ENCODE measurements at regions not wholly inside any gene's neighbourhood (a gene's known extent, or its start where the extent isn't known, plus 50 kb on each side); places are given as distances from the start of the nearest gene placed in this dataset.

GRCh38 chr11:101277036-101277435, 147.4 kb upstream of the PGR start:
- no peaks in the 10 kb centered on the region for H3K27me3 ChIP-seq (ENCODE audit: control insufficient read depth in 2 of 2, insufficient read depth in 2 of 2, low read length in 2 of 2)
- whole genome bisulfite sequencing (ENCODE audit: insufficient coverage): no CpG with 5 or more reads among the region's 1 CpG
- intact Hi-C loops (cut with micrococcal nuclease): no loop called here

GRCh38 chr11:101269990-101270660, 140.5 kb upstream of the PGR start:
- no peak for DNase-seq
- H3K4me3 Mint-ChIP-seq: no peak overlapping the region
- no peaks in the 10 kb centered on the region for H3K4me1 Mint-ChIP-seq
- intact Hi-C loops (cut with micrococcal nuclease): no loop called here
- Histone ChIP-seq H3K4me2 (replicated peaks; ENCODE audit: extremely low read depth, low read length, poor library complexity, severe bottlenecking) (no peak overlapping the region), H4K20me1 (ENCODE audit: insufficient read depth, low read length) (no peaks in the 10 kb centered on the region), H2AFZ (ENCODE audit: insufficient read depth, low read depth, low read length, poor library complexity, severe bottlenecking) (no peak overlapping the region), H3K36me3 (replicated peaks in 1 of 2; ENCODE audit: control insufficient read depth in 1 of 2, insufficient read depth in 2 of 2, low read length in 2 of 2) (no peaks in the 10 kb centered on the region), H3K9ac (ENCODE audit: insufficient read depth, low read length, poor library complexity, severe bottlenecking) (no peak overlapping the region), H3K79me2 (ENCODE audit: insufficient read depth, low read length) (no peaks in the 10 kb centered on the region), H3K27ac (ENCODE audit: low read depth in 1 of 2, low read length in 2 of 2) (no peak overlapping the region), H3K4me1 (ENCODE audit: control insufficient read depth in 1 of 2, insufficient read depth in 2 of 2, low read length in 2 of 2) (no peaks in the 10 kb centered on the region), H3K27me3 (ENCODE audit: control insufficient read depth in 2 of 2, insufficient read depth in 2 of 2, low read length in 2 of 2) (no peaks in the 10 kb centered on the region), H3K9me3 (replicated peaks in 1 of 2; ENCODE audit: control insufficient read depth in 1 of 2, insufficient read depth in 1 of 2, low read length in 2 of 2) (peaks cover 6 to 10% of the 10 kb centered on the region in 2 donors), H3K4me3 (replicated peaks in 1 of 3; ENCODE audit: low read depth in 2 of 3, low read length in 3 of 3) (no peak overlapping the region)
- peaks cover 0 to 1% (median 0%) of the 10 kb centered on the region in 3 donors for H3K27me3 Mint-ChIP-seq (ENCODE audit: low read depth in 3 of 3)
- 80% methylated on average over 3 of the region's 3 CpGs for WGBS (ENCODE audit: insufficient coverage)
- H3K27ac Mint-ChIP-seq: no peak overlapping the region
- TF ChIP-seq CTCF (IDR thresholded peaks at IDR 0.05): no peak
- peaks cover 0 to 13% (median 2%) of the 10 kb centered on the region in 7 donors for H3K9me3 Mint-ChIP-seq
- H3K36me3 Mint-ChIP-seq: no peaks in the 10 kb centered on the region

More at GRCh38 chr11:101277036-101277435, 147.4 kb upstream of the PGR start:
- H3K79me2 ChIP-seq (ENCODE audit: insufficient read depth, low read length): no peaks in the 10 kb centered on the region
- no peak overlapping the region for H3K4me2 ChIP-seq (replicated peaks; ENCODE audit: extremely low read depth, low read length, poor library complexity, severe bottlenecking)
- peaks cover 0 to 18% of the 10 kb centered on the region in 2 donors for H3K9me3 ChIP-seq (replicated peaks in 1 of 2; ENCODE audit: control insufficient read depth in 1 of 2, insufficient read depth in 1 of 2, low read length in 2 of 2)
- H3K9ac ChIP-seq (ENCODE audit: insufficient read depth, low read length, poor library complexity, severe bottlenecking): no peak overlapping the region
- no peaks in the 10 kb centered on the region for H4K20me1 ChIP-seq (ENCODE audit: insufficient read depth, low read length)
- no peak overlapping the region for H2AFZ ChIP-seq (ENCODE audit: insufficient read depth, low read depth, low read length, poor library complexity, severe bottlenecking)
- no peak for DNase-seq
- TF ChIP-seq CTCF (IDR thresholded peaks at IDR 0.05): no peak
- H3K36me3 Mint-ChIP-seq: no peaks in the 10 kb centered on the region
- peaks cover 0 to 21% (median 3%) of the 10 kb centered on the region in 7 donors for H3K9me3 Mint-ChIP-seq
- no peaks in the 10 kb centered on the region for H3K4me1 Mint-ChIP-seq
- H3K36me3 ChIP-seq (replicated peaks in 1 of 2; ENCODE audit: control insufficient read depth in 1 of 2, insufficient read depth in 2 of 2, low read length in 2 of 2): no peaks in the 10 kb centered on the region
- H3K27ac Mint-ChIP-seq: no peak overlapping the region
- H3K27ac ChIP-seq (ENCODE audit: low read depth in 1 of 2, low read length in 2 of 2): no peak overlapping the region
- H3K27me3 Mint-ChIP-seq (ENCODE audit: low read depth in 3 of 3): no peaks in the 10 kb centered on the region
- H3K4me3 Mint-ChIP-seq: no peak overlapping the region
- no peak overlapping the region for H3K4me3 ChIP-seq (replicated peaks in 1 of 3; ENCODE audit: low read depth in 2 of 3, low read length in 3 of 3)
- no peaks in the 10 kb centered on the region for H3K4me1 ChIP-seq (ENCODE audit: control insufficient read depth in 1 of 2, insufficient read depth in 2 of 2, low read length in 2 of 2)
